HG03025 (cell line): ENCODE measurements at regions not wholly inside any gene's neighbourhood (a gene's known extent, or its start where the extent isn't known, plus 50 kb on each side); places are given as distances from the start of the nearest gene placed in this dataset.
"Not testable (repeated sequence)": the region's sequence is repeated elsewhere in the genome, so short reads cannot be mapped to it uniquely, and the experiment has no call there.

ENCODE experiments used
- ATAC-seq: cut with Tn5 transposase; IDR thresholded peaks from one replicate; pipeline ENCODE4 v1.9.1; 2021; ENCODE audit warnings: mild to moderate bottlenecking, moderate library complexity; ENCODE audit not compliant: unreplicated experiment, low FRiP score

DNA sequence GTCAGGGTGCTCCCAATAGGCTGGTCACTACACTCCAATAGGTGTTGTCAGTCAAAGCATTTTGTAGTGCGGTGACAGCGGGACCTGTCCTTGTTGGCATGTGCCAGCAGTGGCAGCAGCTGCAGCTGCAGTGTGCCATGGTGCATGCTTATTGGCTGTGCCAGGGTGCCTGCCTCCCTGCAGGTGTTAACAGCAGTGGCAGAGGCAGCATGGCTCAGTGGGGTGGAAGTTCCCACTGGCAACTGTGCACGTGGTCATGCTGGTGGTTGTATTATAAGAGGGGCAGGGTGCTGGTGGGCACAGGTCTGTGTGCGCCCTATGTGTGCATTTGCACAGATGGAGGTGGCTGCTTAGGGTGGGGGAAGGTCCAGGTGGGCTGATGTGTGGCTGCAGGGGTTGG is 133.7 kb upstream of the EDIL3 start:
- ATAC-seq: no peak

DNA sequence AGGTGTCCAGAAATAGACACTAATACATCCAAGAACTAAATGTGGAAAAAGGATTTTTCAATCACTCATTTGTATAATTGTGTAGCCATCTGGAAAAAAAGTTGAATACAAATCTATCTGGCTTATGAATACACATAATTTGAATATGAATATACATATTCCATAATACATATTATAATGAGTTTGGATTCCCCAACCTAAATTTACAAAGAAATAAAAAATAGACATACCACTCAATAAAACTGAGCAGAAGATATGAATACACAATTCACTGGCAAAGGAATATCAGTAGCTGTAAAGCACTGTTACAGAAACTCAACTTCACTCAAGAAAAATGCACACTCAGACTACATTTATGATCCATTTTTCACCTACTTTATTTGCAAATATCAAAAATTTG is 121.9 kb upstream of the EDIL3 start:
- ATAC-seq: no peak

DNA sequence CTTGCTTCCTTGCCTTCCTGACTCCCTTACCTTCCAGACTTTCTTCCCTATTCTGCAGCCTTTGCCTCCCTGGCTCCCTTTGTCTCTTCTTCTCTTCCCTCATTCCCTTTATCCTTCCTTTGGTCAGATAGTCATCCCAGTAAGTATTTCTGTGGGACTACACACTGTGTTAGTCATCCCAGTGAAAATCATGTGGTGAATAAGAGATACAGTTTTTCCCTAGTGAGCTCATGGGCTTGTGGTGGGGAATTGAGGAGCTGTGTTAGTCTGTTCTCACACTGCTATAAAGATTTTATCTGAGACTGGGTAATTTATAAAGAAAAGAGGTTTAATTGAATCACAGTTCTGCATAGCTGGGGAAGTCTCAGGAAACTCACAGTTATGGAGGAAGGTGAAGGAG is 109.8 kb upstream of the EDIL3 start:
- ATAC-seq: no peak

DNA sequence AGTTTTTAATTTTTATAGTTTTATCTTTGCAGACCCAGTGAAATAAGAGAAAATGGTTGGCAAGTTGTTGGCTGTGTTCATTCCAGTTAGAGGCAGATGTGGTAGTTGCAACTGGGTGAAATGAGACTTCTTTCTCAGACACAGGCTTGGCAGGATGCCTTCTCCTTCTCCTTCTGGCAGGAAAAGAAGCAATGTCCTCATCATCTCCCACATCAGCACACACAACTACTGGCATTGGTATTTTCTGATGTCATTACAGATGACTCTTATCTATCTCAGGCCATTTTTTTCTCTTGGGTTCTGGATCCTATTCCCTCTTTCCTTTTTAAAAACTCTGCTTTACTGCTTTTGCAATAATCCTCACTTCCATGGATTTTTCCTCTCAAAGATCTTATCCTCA is 103.3 kb upstream of the EDIL3 start:
- no peak for ATAC-seq

DNA sequence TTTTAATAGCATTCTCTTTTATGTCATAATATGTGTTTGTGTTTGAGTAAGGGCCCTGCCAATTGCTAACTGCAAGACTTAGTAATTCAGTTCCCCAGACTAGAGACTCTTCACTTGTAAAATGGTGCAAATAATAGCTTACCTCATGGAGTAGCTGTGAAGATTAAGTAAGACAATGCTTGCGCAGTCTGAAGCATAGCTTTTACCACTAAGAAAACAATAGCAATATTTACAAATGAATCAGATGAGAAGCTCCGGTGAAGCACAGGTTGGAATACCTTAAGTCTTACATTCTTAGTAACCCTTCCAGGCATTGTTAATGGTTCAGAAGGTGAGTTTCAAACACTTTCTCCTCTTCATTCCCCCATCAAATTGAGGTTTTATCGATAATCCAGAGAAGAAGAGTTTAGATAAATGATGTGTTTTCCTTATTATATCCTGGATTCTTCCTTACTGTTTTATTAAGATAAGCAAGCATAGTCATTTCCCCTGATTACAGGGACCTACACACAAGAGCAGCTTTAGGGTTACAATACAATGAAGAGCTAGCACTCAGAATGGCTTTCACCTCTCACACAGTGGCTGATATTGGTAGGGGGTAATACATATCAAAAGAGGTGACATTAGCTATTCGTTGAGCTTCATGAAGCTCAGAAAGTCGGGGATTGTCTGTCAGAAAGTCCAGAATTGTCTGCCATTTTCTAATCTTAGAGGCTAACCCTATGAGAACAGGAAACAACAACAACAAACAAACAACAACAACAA is 96.4 kb upstream of the EDIL3 start:
- ATAC-seq: no peak

DNA sequence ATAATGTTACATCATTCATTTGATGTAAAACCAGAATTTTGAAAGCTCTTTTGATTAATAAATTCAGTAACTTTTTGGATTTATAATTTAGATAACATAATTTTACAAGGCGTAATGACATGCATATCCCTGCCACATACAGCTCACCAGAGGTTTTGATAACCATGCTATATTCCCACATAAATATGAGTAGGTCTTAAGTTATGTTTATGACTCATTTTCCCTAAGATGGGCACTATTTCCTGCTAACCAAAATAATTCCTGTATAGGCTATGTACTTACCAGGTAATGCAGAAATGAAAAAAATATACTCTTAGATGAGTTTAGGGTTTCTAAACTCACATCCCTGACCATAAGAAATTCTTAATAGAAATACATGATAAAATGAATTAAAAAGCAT is 93.9 kb upstream of the EDIL3 start:
- ATAC-seq: no peak

DNA sequence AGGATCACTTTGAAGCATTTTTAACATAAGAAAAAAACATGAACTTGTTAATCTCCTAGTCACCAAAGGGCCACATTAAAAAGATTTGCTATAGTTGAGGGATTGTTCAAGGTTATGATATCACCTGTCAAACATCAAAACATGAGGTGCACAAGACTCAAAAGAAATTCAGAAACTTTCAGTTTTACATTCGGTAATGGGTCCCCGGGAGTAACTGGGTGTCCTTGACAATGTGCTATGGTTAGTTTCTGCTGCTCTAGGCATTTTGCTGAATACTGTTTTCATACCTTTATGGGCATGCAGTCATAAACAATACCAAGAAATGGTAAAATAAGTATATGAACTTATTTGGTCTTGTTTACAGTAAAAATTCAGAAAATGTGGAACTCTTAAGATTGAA is 92.8 kb upstream of the EDIL3 start:
- ATAC-seq: no peak

DNA sequence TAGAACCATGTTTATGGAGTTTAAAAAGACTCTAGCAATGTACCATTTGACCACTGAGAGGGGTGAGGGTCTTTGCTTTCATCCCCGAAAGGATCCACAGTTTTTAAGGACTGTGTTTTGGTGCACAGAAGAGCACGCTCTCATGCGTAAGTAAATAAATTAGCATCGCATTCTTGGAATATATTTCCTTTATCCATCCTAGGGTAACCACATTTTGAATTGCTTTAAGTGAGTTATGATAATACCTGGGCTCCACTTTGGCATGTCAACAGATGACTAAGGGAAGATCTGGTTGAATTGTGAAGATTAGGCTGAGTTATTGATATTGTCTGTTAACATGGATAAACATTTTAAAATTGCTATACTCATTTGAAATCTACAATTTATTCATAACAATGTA is 89.4 kb upstream of the EDIL3 start:
- ATAC-seq: no peak

DNA sequence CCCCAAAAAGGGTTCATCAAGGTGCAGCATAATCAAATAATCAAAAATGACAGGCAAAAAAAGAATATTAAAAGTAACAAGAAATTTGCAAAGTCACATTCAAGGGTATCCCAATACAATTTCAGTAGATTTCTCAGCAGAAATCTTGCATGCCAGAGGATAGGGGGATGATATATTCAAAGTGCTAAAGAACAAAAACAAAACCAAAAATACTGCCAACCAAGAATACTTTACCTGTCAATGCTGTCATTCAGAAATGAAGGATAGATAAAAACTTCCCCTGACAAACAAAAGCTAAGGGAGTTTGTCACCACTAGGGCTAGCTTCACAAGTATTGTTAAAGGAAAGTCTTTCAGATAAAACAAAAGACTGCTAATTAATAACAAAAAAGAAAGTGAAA is 68.7 kb upstream of the EDIL3 start:
- ATAC-seq: no peak

DNA sequence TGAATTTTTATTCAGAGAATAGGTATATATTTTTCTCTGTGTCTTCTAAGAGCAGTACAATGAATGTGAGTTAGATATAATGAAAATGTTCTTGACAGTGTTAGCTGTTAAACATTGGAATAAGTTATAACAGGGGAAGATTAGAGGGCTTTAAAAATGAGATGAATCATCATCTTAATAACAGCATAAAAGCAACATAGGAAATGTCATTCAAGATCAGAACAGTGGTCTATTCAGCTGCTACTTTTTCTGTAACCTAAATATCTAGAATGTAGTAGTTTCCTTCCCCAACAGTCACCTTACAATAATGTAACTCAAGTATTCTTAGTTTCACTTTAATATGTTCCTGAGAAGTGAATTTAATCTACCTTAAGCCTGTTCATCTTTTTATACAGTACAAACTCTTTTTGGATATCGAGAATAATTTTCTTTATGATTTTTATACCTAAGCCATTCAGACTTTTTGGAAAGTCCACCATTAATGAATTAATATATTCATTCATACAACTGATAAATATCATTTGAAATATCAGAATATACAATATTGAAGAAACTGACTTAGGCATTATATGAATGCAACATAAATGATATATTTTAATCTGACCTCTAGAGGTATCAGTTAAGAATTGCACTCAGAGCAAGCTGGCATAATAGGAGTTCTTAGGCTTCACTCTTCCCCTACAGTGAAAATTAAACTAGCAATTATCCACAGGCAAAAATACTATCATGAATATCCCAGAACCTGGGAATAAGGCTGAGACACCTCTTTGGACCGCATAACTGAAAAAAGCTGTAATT is 66.1 kb upstream of the EDIL3 start:
- no peak for ATAC-seq

DNA sequence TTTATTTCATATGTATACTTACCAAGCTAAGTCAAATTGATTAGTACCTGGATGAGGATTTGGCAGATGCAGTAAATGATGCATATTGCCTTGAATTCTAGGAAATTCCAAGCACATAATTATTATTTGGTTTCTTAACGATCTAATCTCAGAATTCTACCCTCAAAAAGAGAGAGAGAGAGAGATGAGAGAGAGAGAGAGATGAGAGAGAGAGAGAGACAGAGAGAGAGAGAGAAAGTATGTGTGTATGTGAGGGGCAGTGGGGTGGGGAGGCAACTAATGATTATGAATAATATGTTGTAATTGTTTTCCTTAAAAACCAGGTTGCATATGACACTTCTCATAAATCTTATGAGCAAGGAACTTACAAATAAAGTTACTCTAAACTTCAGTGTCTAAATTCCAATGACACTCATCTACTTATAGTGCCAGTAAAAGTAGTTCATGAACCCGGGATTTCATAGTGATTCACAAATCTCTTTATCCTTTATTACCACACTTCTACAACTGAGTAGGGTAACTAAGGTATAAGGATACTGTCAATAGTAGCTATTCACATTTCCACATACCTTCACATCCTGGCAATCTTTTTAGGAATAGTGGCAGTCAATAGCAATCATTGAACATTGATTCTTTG is 60.5 kb upstream of the EDIL3 start:
- no peak for ATAC-seq

DNA sequence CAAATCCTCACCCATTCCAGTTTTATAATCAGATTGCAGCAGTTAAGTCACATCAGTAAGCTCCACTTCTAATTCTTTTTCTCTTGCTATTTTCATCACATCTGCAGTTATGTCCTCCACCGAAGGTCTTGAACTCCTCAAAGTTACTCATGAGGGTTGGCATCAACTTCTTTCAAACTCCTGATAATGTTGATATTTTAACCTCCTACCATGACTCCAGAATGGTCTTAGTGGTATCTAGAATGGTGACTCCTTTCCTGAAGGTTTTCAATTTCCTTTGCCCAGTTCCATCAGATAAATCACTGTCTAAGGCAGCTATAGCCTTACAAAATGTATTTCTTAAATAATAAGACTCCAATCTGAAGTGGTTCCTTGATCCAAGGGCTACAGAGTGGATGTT is 53.8 kb upstream of the EDIL3 start:
- no peak for ATAC-seq

DNA sequence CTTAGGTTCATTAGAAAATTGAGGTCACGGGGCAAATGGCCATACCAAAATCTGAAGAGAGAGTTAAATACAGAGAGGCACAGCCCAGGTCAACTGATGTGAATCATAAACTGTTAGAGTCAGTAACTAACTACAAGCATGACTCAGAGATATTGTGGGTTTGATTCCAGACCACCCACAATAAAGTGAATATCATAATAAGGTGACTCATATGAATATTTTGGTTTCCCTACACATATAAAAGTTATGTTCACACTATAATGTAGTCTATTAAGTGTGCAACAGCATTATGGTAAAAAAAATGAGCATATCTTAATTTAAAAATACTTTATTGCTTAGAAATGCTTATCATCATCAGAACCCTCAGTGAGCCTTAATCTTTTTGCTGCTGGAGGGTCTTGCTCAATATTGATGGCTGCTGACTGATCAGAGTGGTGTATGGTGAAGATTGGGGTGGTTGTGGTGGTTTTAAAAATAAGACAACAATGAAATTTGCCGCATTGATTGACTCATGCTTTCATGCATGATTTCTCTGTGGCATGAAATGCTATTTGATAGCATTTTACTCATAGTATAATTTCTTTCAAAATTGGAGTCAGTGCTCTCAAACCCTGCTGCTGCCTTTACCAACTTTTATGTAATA is 53.1 kb upstream of the EDIL3 start:
- ATAC-seq: no peak

DNA sequence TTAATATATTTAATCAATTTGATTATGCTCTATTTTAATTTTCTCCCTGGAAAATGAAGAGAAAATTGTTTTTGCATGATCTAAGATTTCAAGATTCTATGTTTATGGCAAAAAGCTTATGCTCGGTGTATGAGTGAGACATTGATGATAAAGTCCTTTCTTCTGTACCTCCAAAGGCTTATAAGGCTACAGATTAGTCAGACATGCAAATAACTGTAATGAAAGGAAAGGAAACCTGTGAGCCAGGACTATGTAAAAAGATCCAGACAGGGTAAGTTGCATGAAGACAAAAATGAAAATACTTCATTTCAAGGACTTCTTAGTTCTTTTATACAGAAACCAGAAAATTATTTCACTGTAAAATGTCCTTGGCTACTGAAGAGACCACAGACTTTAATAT is 52.2 kb upstream of the EDIL3 start:
- no peak for ATAC-seq

DNA sequence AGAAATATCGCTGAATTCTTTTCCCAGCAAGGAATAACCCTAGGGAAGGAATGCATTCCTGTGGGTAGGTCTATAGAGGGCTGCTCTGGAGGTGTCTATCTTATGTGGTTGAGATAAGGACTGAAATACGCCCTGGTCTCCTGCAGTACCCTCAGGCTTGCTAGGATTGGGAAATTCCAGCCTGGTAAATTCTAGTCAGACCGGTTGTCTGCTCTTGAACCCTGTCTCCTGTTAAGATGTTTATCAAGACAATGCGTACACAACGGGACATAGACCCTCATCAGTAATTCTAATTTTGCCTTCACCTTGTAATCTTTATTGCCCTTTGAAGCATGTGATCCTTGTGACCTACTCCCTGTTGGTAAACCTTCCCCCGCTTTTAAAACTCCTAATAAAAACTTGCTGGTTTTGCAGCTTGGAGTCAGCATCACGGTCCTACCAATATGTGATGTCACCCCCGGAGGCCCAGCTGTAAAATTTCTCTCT is 51.2 kb upstream of the EDIL3 start:
- ATAC-seq: not testable (repeated sequence)
